ENCODE measurements at regions not wholly inside any gene's neighbourhood (a gene's known extent, or its start where the extent isn't known, plus 50 kb on each side); places are given as distances from the start of the nearest gene placed in this dataset.

DNA sequence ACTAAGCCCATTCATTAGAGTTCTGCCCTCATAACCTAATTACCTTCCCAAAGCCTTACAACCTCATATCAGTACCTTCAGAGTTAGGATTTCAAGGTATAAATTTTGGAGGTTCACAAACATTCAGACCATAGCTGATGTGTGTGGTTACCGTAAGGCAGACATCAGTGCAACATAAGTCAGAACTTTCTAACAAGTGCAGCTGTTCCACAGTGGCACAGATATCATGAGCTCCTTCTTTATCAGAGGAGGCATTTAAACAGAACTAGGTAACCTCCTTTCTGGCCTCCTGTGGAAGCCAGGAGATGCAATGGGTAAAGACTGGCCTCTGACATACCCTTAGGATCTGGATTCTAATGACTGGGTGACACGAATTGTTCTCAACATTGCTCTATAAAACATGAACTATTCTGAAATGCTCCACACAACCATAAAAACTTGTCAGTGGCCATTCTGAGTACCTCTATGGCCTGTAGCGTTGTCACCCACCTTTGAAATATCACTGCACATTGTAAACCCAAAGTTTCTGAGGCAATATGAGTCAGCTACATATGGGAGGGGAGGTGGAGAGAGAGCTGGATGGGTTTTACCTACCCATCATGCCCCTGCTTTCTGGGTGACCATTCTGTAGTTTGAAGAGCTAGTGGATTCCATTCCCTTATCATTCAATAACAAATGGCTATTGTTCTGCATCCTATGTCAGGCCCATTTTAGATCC, 546.0 kb upstream of the TBL1XR1 start:
- TF ChIP-seq, protein P1, sequence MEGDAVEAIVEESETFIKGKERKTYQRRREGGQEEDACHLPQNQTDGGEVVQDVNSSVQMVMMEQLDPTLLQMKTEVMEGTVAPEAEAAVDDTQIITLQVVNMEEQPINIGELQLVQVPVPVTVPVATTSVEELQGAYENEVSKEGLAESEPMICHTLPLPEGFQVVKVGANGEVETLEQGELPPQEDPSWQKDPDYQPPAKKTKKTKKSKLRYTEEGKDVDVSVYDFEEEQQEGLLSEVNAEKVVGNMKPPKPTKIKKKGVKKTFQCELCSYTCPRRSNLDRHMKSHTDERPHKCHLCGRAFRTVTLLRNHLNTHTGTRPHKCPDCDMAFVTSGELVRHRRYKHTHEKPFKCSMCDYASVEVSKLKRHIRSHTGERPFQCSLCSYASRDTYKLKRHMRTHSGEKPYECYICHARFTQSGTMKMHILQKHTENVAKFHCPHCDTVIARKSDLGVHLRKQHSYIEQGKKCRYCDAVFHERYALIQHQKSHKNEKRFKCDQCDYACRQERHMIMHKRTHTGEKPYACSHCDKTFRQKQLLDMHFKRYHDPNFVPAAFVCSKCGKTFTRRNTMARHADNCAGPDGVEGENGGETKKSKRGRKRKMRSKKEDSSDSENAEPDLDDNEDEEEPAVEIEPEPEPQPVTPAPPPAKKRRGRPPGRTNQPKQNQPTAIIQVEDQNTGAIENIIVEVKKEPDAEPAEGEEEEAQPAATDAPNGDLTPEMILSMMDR (IDR thresholded peaks at IDR 0.05) = no peak
- TF ChIP-seq POLR2A (IDR thresholded peaks at IDR 0.05) (no peak), EP300 (IDR thresholded peaks at IDR 0.05) (no peak)

Measured in ovary (tissue), 3 donors.